Adipocyte (in vitro differentiated cells): ENCODE measurements at regions not wholly inside any gene's neighbourhood (a gene's known extent, or its start where the extent isn't known, plus 50 kb on each side); places are given as distances from the start of the nearest gene placed in this dataset.

Source experiments
- DNase-seq: peaks from one replicate; pipeline ENCODE4 v3.0.0-alpha.2; 2015; ENCODE audit warnings: low read depth
- H3K27me3 ChIP-seq: replicated peaks from 2 replicates; pipeline ENCODE4 v1.7.0; 2013; ENCODE audit warnings: mild to moderate bottlenecking, low read length, moderate library complexity; ENCODE audit not compliant: control insufficient read depth, insufficient read depth
- H3K36me3 ChIP-seq: 2 replicates; pipeline ENCODE4 v1.7.0; 2013; ENCODE audit warnings: low read length, mild to moderate bottlenecking, moderate library complexity; ENCODE audit not compliant: control insufficient read depth, insufficient read depth, severe bottlenecking
- H3K4me1 ChIP-seq: 2 replicates; pipeline ENCODE4 v1.7.0; 2013; ENCODE audit warnings: mild to moderate bottlenecking, low read length, moderate library complexity; ENCODE audit not compliant: control insufficient read depth, insufficient read depth
- H3K4me3 ChIP-seq: 2 replicates; pipeline ENCODE4 v1.7.0; 2013; ENCODE audit warnings: mild to moderate bottlenecking, low read length, moderate library complexity
- H3K9ac ChIP-seq: 2 replicates; pipeline ENCODE4 v1.7.0; 2013; ENCODE audit warnings: mild to moderate bottlenecking, low read length, moderate library complexity
- H3K9me3 ChIP-seq: 2 replicates; pipeline ENCODE4 v1.7.0; 2013; ENCODE audit warnings: mild to moderate bottlenecking, low read length, moderate library complexity; ENCODE audit not compliant: control insufficient read depth

- Histone ChIP-seq H3K9ac (no peak overlapping the region), H3K4me3 (no peak overlapping the region), H3K27me3 (peaks cover 4% of the 10 kb centered on the region), H3K4me1 (no peaks in the 10 kb centered on the region), H3K9me3 (peaks cover 7% of the 10 kb centered on the region), H3K36me3 (no peaks in the 10 kb centered on the region)
- no peak for DNase-seq
Observed at GRCh38 chr11:69562302-69562701, 78.7 kb upstream of the CCND1 start.

- no peak for DNase-seq
- Histone ChIP-seq H3K9ac (no peak overlapping the region), H3K4me3 (no peak overlapping the region), H3K4me1 (no peaks in the 10 kb centered on the region), H3K9me3 (peaks cover 7% of the 10 kb centered on the region), H3K27me3 (peaks cover 4% of the 10 kb centered on the region), H3K36me3 (no peaks in the 10 kb centered on the region)
Observed at GRCh38 chr11:69562816-69563215, 78.1 kb upstream of the CCND1 start.

- DNase-seq, result no peak
- peaks cover 7% of the 10 kb centered on the region for H3K9me3 ChIP-seq
- H3K4me3 ChIP-seq, result no peak overlapping the region
- peaks cover under 1% of the 10 kb centered on the region for H3K27me3 ChIP-seq
- H3K4me1 ChIP-seq, result no peaks in the 10 kb centered on the region
- no peaks in the 10 kb centered on the region for H3K36me3 ChIP-seq
- H3K9ac ChIP-seq, result no peak overlapping the region
Observed at GRCh38 chr11:69563306-69563705, 77.7 kb upstream of the CCND1 start.

GRCh38 chr11:69563946-69564775 is 76.8 kb upstream of the CCND1 start:
- no peak overlapping the region for H3K9ac ChIP-seq
- no peaks in the 10 kb centered on the region for H3K4me1 ChIP-seq
- H3K36me3 ChIP-seq, result no peaks in the 10 kb centered on the region
- DNase-seq, result no peak
- H3K4me3 ChIP-seq, result no peak overlapping the region
- peaks cover 7% of the 10 kb centered on the region for H3K9me3 ChIP-seq
- H3K27me3 ChIP-seq, result no peaks in the 10 kb centered on the region

GRCh38 chr11:69566001-69566400 is 75.0 kb upstream of the CCND1 start:
- H3K27me3 ChIP-seq, result peaks cover 11% of the 10 kb centered on the region
- H3K9ac ChIP-seq, result no peak overlapping the region
- no peak overlapping the region for H3K4me3 ChIP-seq
- no peak for DNase-seq
- H3K4me1 ChIP-seq, result no peaks in the 10 kb centered on the region
- H3K36me3 ChIP-seq, result no peaks in the 10 kb centered on the region
- H3K9me3 ChIP-seq, result peaks cover 3% of the 10 kb centered on the region

GRCh38 chr11:69567951-69568808 is 72.8 kb upstream of the CCND1 start:
- peak; percentile 25 for DNase-seq
- no peak overlapping the region for H3K4me3 ChIP-seq

GRCh38 chr11:69568809-69569097 is 72.2 kb upstream of the CCND1 start:
- H3K27me3 ChIP-seq, result peaks cover 15% of the 10 kb centered on the region
- no peak for DNase-seq
- H3K4me1 ChIP-seq, result no peaks in the 10 kb centered on the region
- no peak overlapping the region for H3K9ac ChIP-seq
- no peaks in the 10 kb centered on the region for H3K9me3 ChIP-seq
- H3K36me3 ChIP-seq, result no peaks in the 10 kb centered on the region
- no peak overlapping the region for H3K4me3 ChIP-seq

More at GRCh38 chr11:69567951-69568808, 72.8 kb upstream of the CCND1 start:
- no peaks in the 10 kb centered on the region for H3K4me1 ChIP-seq
- no peaks in the 10 kb centered on the region for H3K36me3 ChIP-seq
- no peak overlapping the region for H3K9ac ChIP-seq
- peaks cover 15% of the 10 kb centered on the region for H3K27me3 ChIP-seq
- no peaks in the 10 kb centered on the region for H3K9me3 ChIP-seq

- Histone ChIP-seq H3K9ac (no peak overlapping the region), H3K36me3 (no peaks in the 10 kb centered on the region), H3K4me1 (no peaks in the 10 kb centered on the region), H3K9me3 (no peaks in the 10 kb centered on the region), H3K4me3 (no peak overlapping the region), H3K27me3 (peaks cover 15% of the 10 kb centered on the region)
- DNase-seq, result no peak
Observed at GRCh38 chr11:69569306-69570200, 71.4 kb upstream of the CCND1 start.

- no peaks in the 10 kb centered on the region for H3K4me1 ChIP-seq
- H3K36me3 ChIP-seq, result no peaks in the 10 kb centered on the region
- no peaks in the 10 kb centered on the region for H3K9me3 ChIP-seq
- no peak overlapping the region for H3K9ac ChIP-seq
- no peak overlapping the region for H3K4me3 ChIP-seq
- peaks cover 39% of the 10 kb centered on the region for H3K27me3 ChIP-seq
- DNase-seq, result no peak
Observed at GRCh38 chr11:69572233-69572860, 68.6 kb upstream of the CCND1 start.

- no peaks in the 10 kb centered on the region for H3K36me3 ChIP-seq
- peaks cover 44% of the 10 kb centered on the region for H3K27me3 ChIP-seq
- no peaks in the 10 kb centered on the region for H3K9me3 ChIP-seq
- no peaks in the 10 kb centered on the region for H3K4me1 ChIP-seq
- no peak overlapping the region for H3K4me3 ChIP-seq
- DNase-seq, result no peak
- no peak overlapping the region for H3K9ac ChIP-seq
Observed at GRCh38 chr11:69572861-69573260, 68.1 kb upstream of the CCND1 start.
